SK-N-SH (cell line): ENCODE measurements at regions not wholly inside any gene's neighbourhood (a gene's known extent, or its start where the extent isn't known, plus 50 kb on each side); places are given as distances from the start of the nearest gene placed in this dataset.

Experiments
- CTCF ChIA-PET: fragments of 300-600, 350-600 bp; formaldehyde crosslinking; extraction: SDS; loops from one replicate; lab custom pipeline; 2021; lab: Yijun Ruan, JAX
- POLR2A ChIA-PET: fragments of 350-600 bp; sonication (Branson Sonifier 250); formaldehyde crosslinking; extraction: SDS; loops from one replicate; lab custom pipeline; 2020; ENCODE audit warnings: antibody characterized with exemption, inconsistent platforms; lab: Yijun Ruan, JAX
- DNase-seq: peaks from one replicate; pipeline ENCODE4 v3.0.0; 2012
- H2AFZ ChIP-seq: fragments of 200-600 bp; sonication (generic); 2 replicates; pipeline ENCODE4 v1.8.1; 2016; ENCODE audit warnings: antibody characterized with exemption, mild to moderate bottlenecking, low read depth
- H3F3A ChIP-seq: fragments of 200-600 bp; sonication (generic); replicated peaks from 2 replicates; pipeline ENCODE3; 2016; ENCODE audit warnings: antibody characterized with exemption, mild to moderate bottlenecking; ENCODE audit not compliant: insufficient read depth
- H3K27ac ChIP-seq, 2 experiments: fragments of 200-500 bp in 1 of 2; fragments of 200-600 bp in 1 of 2; sonication (Bioruptor generic) in 1 of 2; sonication (generic), shearing (Covaris generic) in 1 of 2; 2 replicates each; pipeline versions ENCODE4 v1.5.1 to v1.6.1; 2014 to 2016; ENCODE audit warnings: low read depth in 2 of 2, inconsistent platforms in 1 of 2, low read length in 1 of 2, mild to moderate bottlenecking in 1 of 2, mixed read lengths in 1 of 2
- H3K27me3 ChIP-seq: fragments of 200-600 bp; sonication (generic), shearing (Covaris generic); 2 replicates; pipeline ENCODE4 v1.6.1; 2016; ENCODE audit warnings: mixed run types; ENCODE audit not compliant: insufficient read depth
- H3K36me3 ChIP-seq, 2 experiments: fragments of 200-500 bp in 1 of 2; fragments of 200-600 bp in 1 of 2; sonication (Bioruptor generic) in 1 of 2; sonication (generic) in 1 of 2; replicated peaks in 1 of 2; 2 replicates each; pipeline versions ENCODE3 to v1.5.1; 2014 to 2016; ENCODE audit warnings: low read length in 1 of 2, mild to moderate bottlenecking in 1 of 2; ENCODE audit not compliant: insufficient read depth in 2 of 2, control insufficient read depth in 1 of 2
- H3K4me1 ChIP-seq, 2 experiments: fragments of 200-500 bp in 1 of 2; fragments of 200-600 bp in 1 of 2; sonication (Bioruptor generic) in 1 of 2; sonication (generic), shearing (Covaris generic) in 1 of 2; 2 replicates each; pipeline versions ENCODE4 v1.5.1 to v1.6.1; 2014 to 2016; ENCODE audit warnings: low read depth in 1 of 2, low read length in 1 of 2, mixed run types in 1 of 2; ENCODE audit not compliant: insufficient read depth in 2 of 2, control insufficient read depth in 1 of 2
- H3K4me2 ChIP-seq: fragments of 200-600 bp; sonication (generic), shearing (Covaris generic); 2 replicates; pipeline ENCODE4 v1.6.1; 2017; ENCODE audit warnings: mixed run types
- H3K4me3 ChIP-seq, 2 experiments: fragments of 200-500 bp in 1 of 2; fragments of 200-600 bp in 1 of 2; sonication (Bioruptor generic) in 1 of 2; sonication (generic), shearing (Covaris generic) in 1 of 2; 2 replicates each; pipeline versions ENCODE4 v1.5.1 to v1.8.1; 2014 to 2016; ENCODE audit warnings: low read depth in 2 of 2, inconsistent platforms in 1 of 2, low read length in 1 of 2, mild to moderate bottlenecking in 1 of 2, mixed read lengths in 1 of 2, moderate library complexity in 1 of 2
- H3K79me2 ChIP-seq: fragments of 200-600 bp; sonication (generic); 2 replicates; pipeline ENCODE4 v1.8.1; 2017; ENCODE audit warnings: mild to moderate bottlenecking; ENCODE audit not compliant: insufficient read depth
- H3K9ac ChIP-seq: fragments of 200-600 bp; sonication (generic); 2 replicates; pipeline ENCODE4 v1.6.1; 2017; ENCODE audit warnings: mixed run types
- H3K9me2 ChIP-seq: fragments of 200-600 bp; sonication (generic); 2 replicates; pipeline ENCODE4 v1.6.1; 2017; ENCODE audit warnings: mixed run types
- H3K9me3 ChIP-seq: fragments of 200-600 bp; sonication (generic); 2 replicates; pipeline ENCODE4 v1.6.1; 2017; ENCODE audit warnings: mixed run types, mild to moderate bottlenecking, moderate library complexity
- H4K20me1 ChIP-seq: fragments of 200-600 bp; sonication (generic); 2 replicates; pipeline ENCODE4 v1.6.1; 2017; ENCODE audit warnings: mild to moderate bottlenecking, mixed run types; ENCODE audit not compliant: insufficient read depth
- CTCF ChIP-seq: fragments of 200-600 bp; sonication (generic); IDR thresholded peaks from 2 replicates; pipeline ENCODE4 v1.6.1; 2017; ENCODE audit warnings: antibody characterized with exemption, mild to moderate bottlenecking, moderate library complexity
- EP300 ChIP-seq, 2 experiments: IDR thresholded peaks; 2 replicates each; pipeline versions ENCODE4 v1.4.0 to v1.6.1; 2012; ENCODE audit warnings: borderline replicate concordance in 1 of 2, low read depth in 1 of 2, low read length in 1 of 2
- EZH2phosphoT487 ChIP-seq: fragments of 200-600 bp; sonication (generic); IDR thresholded peaks from 2 replicates; pipeline ENCODE4 v1.6.1; 2017; ENCODE audit warnings: low read depth, mixed run types, mild to moderate bottlenecking, antibody characterized with exemption, moderate library complexity, borderline replicate concordance
- GABPA ChIP-seq: IDR thresholded peaks from 2 replicates; pipeline ENCODE4 v1.4.0; 2012; ENCODE audit warnings: low read depth, mild to moderate bottlenecking
- GATA2 ChIP-seq: sonication (generic); formaldehyde crosslinking; IDR thresholded peaks from 2 replicates; pipeline ENCODE4 v1.5.0; 2020; ENCODE audit warnings: mild to moderate bottlenecking, missing genetic modification reagents
- JUND ChIP-seq: IDR thresholded peaks from 2 replicates; pipeline ENCODE4 v1.4.0; 2012
- RAD21 ChIP-seq: IDR thresholded peaks from 2 replicates; pipeline ENCODE4 v1.6.1; 2012; ENCODE audit warnings: mild to moderate bottlenecking, low read length
- SMC3 ChIP-seq: IDR thresholded peaks from 2 replicates; pipeline ENCODE4 v1.6.1; 2012; ENCODE audit warnings: low read depth, low read length, improper control_type of control experiment
- TAF1 ChIP-seq: IDR thresholded peaks from 2 replicates; pipeline ENCODE4 v1.6.1; 2012; ENCODE audit warnings: low read depth, mild to moderate bottlenecking, low read length, moderate library complexity, borderline replicate concordance
- TCF12 ChIP-seq: IDR thresholded peaks from 2 replicates; pipeline ENCODE4 v1.4.0; 2012
- USF2 ChIP-seq: fragments of 150-350 bp; IDR thresholded peaks from 2 replicates; pipeline ENCODE4 v1.6.1; 2017; ENCODE audit warnings: antibody characterized with exemption, low read length, low read depth, borderline replicate concordance
- YY1 ChIP-seq: IDR thresholded peaks from 2 replicates; pipeline ENCODE4 v1.4.0; 2012; ENCODE audit warnings: low read depth, mild to moderate bottlenecking
- ZBTB33 ChIP-seq: IDR thresholded peaks from 2 replicates; pipeline ENCODE4 v1.4.0; 2012; ENCODE audit warnings: low read depth, borderline replicate concordance
- WGBS: methylation state at CpG from one replicate; pipeline ENCODE4 v1.1.6; 2017; ENCODE audit warnings: low lambda C conversion rate; 5-methylcytosine and 5-hydroxymethylcytosine counted together
- TF ChIP-seq, protein P1 (sequence below): IDR thresholded peaks from 2 replicates; pipeline ENCODE4 v1.4.0; 2012; ENCODE audit warnings: low read depth, borderline replicate concordance

DNA sequence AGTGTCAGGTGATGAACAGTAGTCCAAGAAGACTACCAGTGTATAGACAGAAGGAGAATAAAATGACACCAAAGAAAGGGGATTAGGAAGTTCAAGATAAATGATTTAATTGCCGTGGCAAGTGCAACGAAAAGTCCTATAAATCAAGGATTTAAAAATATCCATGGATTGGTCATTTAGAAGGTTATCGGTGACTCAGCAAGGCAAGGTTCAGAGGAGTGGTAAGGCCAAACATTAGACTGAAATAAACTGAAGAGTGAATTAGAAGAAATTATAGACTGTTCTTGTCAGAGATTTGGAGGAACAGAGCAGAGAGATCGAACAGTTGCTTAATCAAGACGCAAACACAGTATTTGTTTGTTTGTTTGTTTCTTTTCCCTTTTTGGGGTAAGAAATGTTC, 211.9 kb upstream of the KCNMB2 start:
- H3K9ac ChIP-seq = no peak overlapping the region
- no peaks in the 10 kb centered on the region for H3K79me2 ChIP-seq
- H2AFZ ChIP-seq = no peak overlapping the region
- no peaks in the 10 kb centered on the region for H3F3A ChIP-seq
- H3K9me2 ChIP-seq = no peaks in the 10 kb centered on the region
- no peak for DNase-seq
- peak overlapping the region in 1 of 2 experiments; percentile 80; a peak in 2 of 4 replicates for H3K27ac ChIP-seq
- H3K27me3 ChIP-seq = no peaks in the 10 kb centered on the region
- H3K4me1 ChIP-seq = peaks cover 17 to 18% of the 10 kb centered on the region in 2 experiments; a peak in 3 of 4 replicates
- H3K4me3 ChIP-seq = no peak overlapping the region
- POLR2A ChIA-PET = no interaction called here
- 95% methylated on average over 5 of the region's 5 CpGs for whole genome bisulfite sequencing
- H3K9me3 ChIP-seq = no peaks in the 10 kb centered on the region
- CTCF ChIA-PET = interaction anchor here (0.6 to 1.0 kb wide), 6 partner anchors 28 to 1272 kb away, joined by 3 to 4 read pairs (median 3); no protein-coding TSS in a partner anchor
- TF ChIP-seq EP300 (IDR thresholded peaks at IDR 0.05; ENCODE audit: borderline replicate concordance in 1 of 2, low read depth in 1 of 2, low read length in 1 of 2) (no peak), GATA2 (CRISPR knock-in tag) (no peak), TAF1 (no peak), ZBTB33 (no peak), SMC3 (no peak), USF2 (no peak)
- no peaks in the 10 kb centered on the region for H3K36me3 ChIP-seq
- no peaks in the 10 kb centered on the region for H4K20me1 ChIP-seq
- H3K4me2 ChIP-seq = no peak overlapping the region

DNA sequence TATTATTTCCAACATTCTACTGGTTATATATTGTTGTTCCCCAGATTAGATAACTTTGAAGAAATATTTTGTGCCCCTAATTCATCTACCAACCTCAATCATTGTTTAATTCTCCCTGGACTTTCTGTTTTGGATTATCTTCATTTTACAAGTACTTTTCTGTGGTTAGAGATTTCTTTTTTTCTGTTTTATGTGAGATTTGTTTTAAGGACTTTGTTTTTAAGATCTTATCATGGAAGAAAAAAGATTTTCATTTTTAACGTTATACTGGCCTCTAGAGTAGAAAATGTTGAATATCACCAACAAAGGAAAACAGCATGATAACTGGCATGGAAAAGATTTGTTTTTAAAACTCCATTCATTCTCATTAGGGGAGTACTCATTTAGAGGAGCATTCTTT, 210.9 kb upstream of the KCNMB2 start:
- peak; percentile 68 for TF ChIP-seq CTCF
- TF ChIP-seq, protein P1, sequence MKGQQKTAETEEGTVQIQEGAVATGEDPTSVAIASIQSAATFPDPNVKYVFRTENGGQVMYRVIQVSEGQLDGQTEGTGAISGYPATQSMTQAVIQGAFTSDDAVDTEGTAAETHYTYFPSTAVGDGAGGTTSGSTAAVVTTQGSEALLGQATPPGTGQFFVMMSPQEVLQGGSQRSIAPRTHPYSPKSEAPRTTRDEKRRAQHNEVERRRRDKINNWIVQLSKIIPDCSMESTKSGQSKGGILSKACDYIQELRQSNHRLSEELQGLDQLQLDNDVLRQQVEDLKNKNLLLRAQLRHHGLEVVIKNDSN = no peak
- peak; percentile 62 for TF ChIP-seq GATA2 (CRISPR knock-in tag)
- peak; percentile 78 for TF ChIP-seq RAD21
- no peak for TF ChIP-seq GABPA
- TF ChIP-seq TCF12 = peak; percentile 43
- TF ChIP-seq SMC3 = peak; percentile 44
- no peak for TF ChIP-seq TAF1
- TF ChIP-seq EP300 (IDR thresholded peaks at IDR 0.05; ENCODE audit: borderline replicate concordance in 1 of 2, low read depth in 1 of 2, low read length in 1 of 2) = peak in 1 of 2 experiments; percentile 16; a peak in 1 of 4 replicates
- no peak for TF ChIP-seq EZH2phosphoT487
- TF ChIP-seq YY1 = no peak
- TF ChIP-seq ZBTB33 = no peak
- TF ChIP-seq JUND = 0 out of 2 replicates have a peak, but pooled peaks have one; percentile 2
- Histone ChIP-seq H4K20me1 (no peaks in the 10 kb centered on the region), H3K27me3 (no peaks in the 10 kb centered on the region), H2AFZ (no peak overlapping the region), H3K4me2 (no peak overlapping the region), H3K36me3 (no peaks in the 10 kb centered on the region), H3K9ac (no peak overlapping the region), H3K9me2 (no peaks in the 10 kb centered on the region), H3K4me3 (no peak overlapping the region; a peak in 1 of 4 replicates), H3K9me3 (no peaks in the 10 kb centered on the region), H3K4me1 (peaks cover 10 to 14% of the 10 kb centered on the region in 2 experiments; a peak in 3 of 4 replicates), H3F3A (no peaks in the 10 kb centered on the region), H3K27ac (peak overlapping the region; percentile 38 to 80; a peak in 3 of 4 replicates), H3K79me2 (no peaks in the 10 kb centered on the region)
- WGBS = 22% methylated on average over 1 of the region's 1 CpG
- ChIA-PET POLR2A (interaction anchor here (1.0 kb wide), 1 partner anchor 965 kb away, joined by 3 read pairs; no protein-coding TSS in a partner anchor), CTCF (interaction anchor here (0.8 to 0.9 kb wide), 2 partner anchors 59 to 1274 kb away, joined by 3 to 6 read pairs; no protein-coding TSS in a partner anchor)
- peak; percentile 22 for DNase-seq
